ENCODE measurements at regions not wholly inside any gene's neighbourhood (a gene's known extent, or its start where the extent isn't known, plus 50 kb on each side); places are given as distances from the start of the nearest gene placed in this dataset.

GRCh38 chr7:76123316-76123715, 75.4 kb downstream of the MDH2 start:
- TF ChIP-seq CTCF (IDR thresholded peaks at IDR 0.05 in 4 of 5, conservative IDR thresholded peaks at IDR 0.05 in 1 of 5) (no peak), POLR2A (IDR thresholded peaks at IDR 0.05) (no peak)
